Nephron progenitor cell (in vitro differentiated cells): ENCODE measurements at regions not wholly inside any gene's neighbourhood (a gene's known extent, or its start where the extent isn't known, plus 50 kb on each side); places are given as distances from the start of the nearest gene placed in this dataset.

ENCODE experiments used
- DNase-seq: peaks from one replicate; pipeline ENCODE4 v3.0.0; 2021
- H3K27ac Mint-ChIP-seq: 2 replicates; pipeline ENCODE4 v1.8.0; 2021; ENCODE audit warnings: mild to moderate bottlenecking, moderate library complexity, mixed read lengths
- H3K27me3 Mint-ChIP-seq: 2 replicates; pipeline ENCODE4 v1.8.0; 2021; ENCODE audit warnings: mild to moderate bottlenecking, low read depth, mixed read lengths; ENCODE audit not compliant: poor library complexity
- H3K36me3 Mint-ChIP-seq: 2 replicates; pipeline ENCODE4 v1.8.0; 2021; ENCODE audit warnings: low read depth, mixed read lengths
- H3K4me1 Mint-ChIP-seq: 2 replicates; pipeline ENCODE4 v1.8.0; 2021; ENCODE audit warnings: mixed read lengths
- H3K4me3 Mint-ChIP-seq: 2 replicates; pipeline ENCODE4 v1.8.0; 2021; ENCODE audit warnings: mild to moderate bottlenecking, moderate library complexity, mixed read lengths
- H3K9me3 Mint-ChIP-seq: 2 replicates; pipeline ENCODE4 v1.8.0; 2021; ENCODE audit warnings: mild to moderate bottlenecking, moderate library complexity, mixed read lengths
- TF ChIP-seq, protein P1 (sequence below): fragments of 200-600 bp; sonication (generic); IDR thresholded peaks from 2 replicates; pipeline ENCODE4 v1.5.0; 2021; ENCODE audit warnings: antibody characterized with exemption

DNA sequence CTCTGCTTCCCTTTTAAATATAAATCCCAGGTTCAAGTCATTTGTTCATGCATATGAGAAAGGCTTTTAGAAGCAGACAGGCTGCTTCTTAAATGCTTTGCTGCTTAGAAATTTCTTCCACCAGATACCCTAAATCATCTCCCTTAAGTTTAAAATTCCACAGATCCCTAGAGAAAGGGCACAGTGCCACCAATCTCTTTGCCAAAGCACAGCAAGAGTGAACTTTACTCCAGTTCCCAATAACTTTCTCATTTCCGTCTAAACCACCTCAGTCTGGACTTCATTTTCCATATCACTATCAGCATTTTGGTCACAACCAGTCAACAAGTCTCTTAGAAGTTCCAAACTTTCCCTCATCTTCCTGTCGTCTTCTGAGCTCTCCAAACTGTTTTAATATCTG lies 679.8 kb upstream of the FTMT start:
- no peaks in the 10 kb centered on the region for H3K9me3 Mint-ChIP-seq
- TF ChIP-seq, protein P1, sequence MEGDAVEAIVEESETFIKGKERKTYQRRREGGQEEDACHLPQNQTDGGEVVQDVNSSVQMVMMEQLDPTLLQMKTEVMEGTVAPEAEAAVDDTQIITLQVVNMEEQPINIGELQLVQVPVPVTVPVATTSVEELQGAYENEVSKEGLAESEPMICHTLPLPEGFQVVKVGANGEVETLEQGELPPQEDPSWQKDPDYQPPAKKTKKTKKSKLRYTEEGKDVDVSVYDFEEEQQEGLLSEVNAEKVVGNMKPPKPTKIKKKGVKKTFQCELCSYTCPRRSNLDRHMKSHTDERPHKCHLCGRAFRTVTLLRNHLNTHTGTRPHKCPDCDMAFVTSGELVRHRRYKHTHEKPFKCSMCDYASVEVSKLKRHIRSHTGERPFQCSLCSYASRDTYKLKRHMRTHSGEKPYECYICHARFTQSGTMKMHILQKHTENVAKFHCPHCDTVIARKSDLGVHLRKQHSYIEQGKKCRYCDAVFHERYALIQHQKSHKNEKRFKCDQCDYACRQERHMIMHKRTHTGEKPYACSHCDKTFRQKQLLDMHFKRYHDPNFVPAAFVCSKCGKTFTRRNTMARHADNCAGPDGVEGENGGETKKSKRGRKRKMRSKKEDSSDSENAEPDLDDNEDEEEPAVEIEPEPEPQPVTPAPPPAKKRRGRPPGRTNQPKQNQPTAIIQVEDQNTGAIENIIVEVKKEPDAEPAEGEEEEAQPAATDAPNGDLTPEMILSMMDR, result no peak
- H3K36me3 Mint-ChIP-seq, result no peaks in the 10 kb centered on the region
- no peak overlapping the region for H3K4me3 Mint-ChIP-seq
- DNase-seq, result no peak
- H3K27ac Mint-ChIP-seq, result no peak overlapping the region
- no peaks in the 10 kb centered on the region for H3K4me1 Mint-ChIP-seq
- peaks cover 3% of the 10 kb centered on the region for H3K27me3 Mint-ChIP-seq

DNA sequence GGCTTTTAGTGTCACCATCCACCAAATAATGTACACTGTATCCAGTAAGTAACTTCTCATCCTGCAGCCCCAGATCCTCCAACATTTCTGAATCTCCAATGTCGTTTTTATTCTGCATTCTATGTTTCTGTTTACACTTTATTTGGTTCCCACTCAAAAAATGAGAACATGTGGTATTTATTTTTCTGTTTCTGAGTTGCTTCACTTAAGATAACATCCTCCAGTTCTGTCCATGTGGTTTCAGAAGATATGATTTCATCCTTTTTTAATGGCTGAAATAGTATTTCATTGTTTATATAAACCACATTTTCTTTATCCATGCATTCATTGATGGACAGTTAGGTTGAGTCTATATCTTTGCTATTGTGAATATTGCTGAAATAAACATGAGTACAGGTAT lies 677.3 kb upstream of the FTMT start:
- DNase-seq, result no peak
- no peaks in the 10 kb centered on the region for H3K9me3 Mint-ChIP-seq
- no peak overlapping the region for H3K4me3 Mint-ChIP-seq
- H3K36me3 Mint-ChIP-seq, result no peaks in the 10 kb centered on the region
- no peaks in the 10 kb centered on the region for H3K4me1 Mint-ChIP-seq
- TF ChIP-seq, protein P1, result no peak
- no peak overlapping the region for H3K27ac Mint-ChIP-seq
- H3K27me3 Mint-ChIP-seq, result peaks cover 7% of the 10 kb centered on the region

DNA sequence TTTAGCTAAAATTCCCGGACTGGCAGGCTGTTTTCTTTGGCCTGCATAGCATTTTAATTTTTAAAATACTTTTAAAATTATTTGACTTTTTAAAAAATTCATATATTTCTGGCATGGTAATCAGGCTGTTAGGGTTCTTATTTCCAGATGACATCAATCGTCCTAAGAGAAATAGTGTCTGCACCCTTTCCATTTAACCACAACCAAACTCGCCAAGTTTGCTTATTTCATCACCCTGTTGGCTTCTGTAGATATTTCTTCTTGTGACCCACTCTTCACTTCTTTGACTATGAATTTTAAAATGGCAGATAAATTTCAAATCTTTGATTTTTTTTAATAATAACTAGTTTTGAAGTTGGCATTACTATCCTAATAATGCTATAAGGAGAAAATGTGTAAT lies 675.7 kb upstream of the FTMT start:
- H3K9me3 Mint-ChIP-seq, result no peaks in the 10 kb centered on the region
- TF ChIP-seq, protein P1, result no peak

DNA sequence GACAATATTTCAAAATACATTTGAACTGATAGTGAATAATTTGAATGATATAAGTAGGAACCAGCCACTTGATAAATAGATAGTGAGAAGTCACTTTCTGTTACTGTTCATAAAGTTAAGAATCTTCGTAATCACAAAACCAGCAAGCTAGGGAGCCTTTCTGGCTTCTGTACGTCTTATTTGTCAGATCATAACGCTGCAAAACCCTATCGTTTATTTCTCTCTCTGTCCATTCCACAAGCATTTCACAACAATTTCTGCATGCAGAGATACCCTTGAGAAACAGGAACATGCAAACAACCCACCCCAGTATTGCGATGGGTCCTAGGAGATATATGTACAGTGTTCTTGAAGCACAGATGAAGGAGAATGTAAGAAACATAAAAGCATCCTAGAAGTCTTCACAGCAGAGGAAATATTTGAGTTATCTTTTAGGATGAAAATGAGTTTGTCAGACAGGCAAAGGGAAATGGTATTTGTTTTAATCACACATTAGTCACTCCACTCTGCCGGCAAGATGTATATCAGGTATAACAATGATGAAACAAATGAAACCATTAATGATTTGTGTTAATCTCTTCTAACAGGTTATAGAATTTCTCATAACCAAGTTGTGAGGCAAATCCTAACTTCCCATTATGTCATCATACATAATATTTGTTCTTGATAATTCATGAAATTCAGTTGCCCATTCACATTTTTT lies 668.7 kb upstream of the FTMT start:
- no peak for DNase-seq
- Mint-ChIP-seq H3K4me3 (no peak overlapping the region), H3K27ac (no peak overlapping the region), H3K27me3 (peaks cover 6% of the 10 kb centered on the region), H3K9me3 (no peaks in the 10 kb centered on the region), H3K36me3 (no peaks in the 10 kb centered on the region), H3K4me1 (no peaks in the 10 kb centered on the region)
- TF ChIP-seq, protein P1, result no peak

More for the DNA sequence above, 675.7 kb upstream of the FTMT start:
- no peak for DNase-seq
- Mint-ChIP-seq H3K4me3 (no peak overlapping the region), H3K27me3 (peaks cover 7% of the 10 kb centered on the region), H3K27ac (no peak overlapping the region), H3K4me1 (no peaks in the 10 kb centered on the region), H3K36me3 (no peaks in the 10 kb centered on the region)

DNA sequence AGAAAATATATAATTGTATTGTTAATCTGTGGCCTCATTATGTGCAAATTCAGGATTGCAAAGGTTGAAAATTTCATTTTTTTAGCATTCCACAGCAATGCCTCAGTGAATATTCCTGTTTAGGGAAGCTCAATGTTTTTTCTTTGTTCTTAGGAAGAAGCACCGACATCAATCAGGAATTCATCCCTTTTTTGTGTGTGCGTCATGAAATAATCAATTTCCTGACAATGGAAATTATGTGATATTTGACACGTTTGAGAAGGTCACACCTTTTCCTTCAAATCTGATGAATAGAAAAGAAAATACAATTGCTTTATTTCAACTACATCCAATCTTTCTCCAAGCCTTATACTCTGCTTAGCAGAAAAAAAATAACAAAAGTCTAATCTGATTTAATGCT lies 662.8 kb upstream of the FTMT start:
- no peak for DNase-seq
- no peaks in the 10 kb centered on the region for H3K4me1 Mint-ChIP-seq
- TF ChIP-seq, protein P1, result no peak
- no peaks in the 10 kb centered on the region for H3K36me3 Mint-ChIP-seq
- peaks cover 3% of the 10 kb centered on the region for H3K27me3 Mint-ChIP-seq
- no peak overlapping the region for H3K27ac Mint-ChIP-seq
- H3K9me3 Mint-ChIP-seq, result no peaks in the 10 kb centered on the region
- H3K4me3 Mint-ChIP-seq, result no peak overlapping the region
